ENCODE measurements at regions not wholly inside any gene's neighbourhood (a gene's known extent, or its start where the extent isn't known, plus 50 kb on each side); places are given as distances from the start of the nearest gene placed in this dataset.
"Not testable (repeated sequence)": the region's sequence is repeated elsewhere in the genome, so short reads cannot be mapped to it uniquely, and the experiment has no call there.

GRCh38 chr7:79619216-79619615 lies 165.7 kb upstream of the MAGI2 start:
- no peak for DNase-seq

DNA sequence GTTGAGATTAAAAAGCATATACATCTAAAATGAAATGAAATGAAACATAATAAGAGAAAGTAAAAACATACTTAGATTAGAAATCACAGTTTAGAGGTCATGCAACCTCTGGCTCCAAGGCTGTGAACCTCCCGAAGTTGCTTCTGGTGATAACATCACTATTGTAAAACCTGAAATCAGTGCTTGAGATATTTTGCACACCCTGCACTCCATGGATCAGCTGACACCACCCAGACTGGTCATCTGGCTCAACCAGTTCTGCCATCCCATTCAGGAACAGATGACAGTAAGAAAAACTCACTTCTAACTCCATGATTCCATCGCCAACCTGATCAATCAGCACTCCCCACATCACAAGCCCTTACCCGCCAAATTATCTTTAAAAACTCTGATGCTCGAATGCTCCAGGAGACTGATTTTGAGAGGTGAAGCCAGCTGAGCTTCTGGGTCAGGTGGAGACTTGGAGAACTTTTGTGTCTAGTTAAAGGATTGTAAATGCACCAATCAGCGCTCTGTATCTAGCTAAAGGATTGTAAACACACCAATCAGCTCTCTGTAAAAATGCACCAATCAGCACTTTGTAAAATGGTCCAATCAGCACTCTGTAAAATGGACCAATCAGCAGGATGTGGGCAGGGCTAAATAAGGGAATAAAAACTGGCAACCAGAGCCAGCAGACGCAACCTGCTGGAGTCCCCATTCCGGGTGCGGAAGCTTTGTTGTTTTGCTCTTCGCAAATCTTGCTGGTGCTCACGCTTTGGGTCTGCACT lies 162.6 kb upstream of the MAGI2 start:
- no peak for DNase-seq

DNA sequence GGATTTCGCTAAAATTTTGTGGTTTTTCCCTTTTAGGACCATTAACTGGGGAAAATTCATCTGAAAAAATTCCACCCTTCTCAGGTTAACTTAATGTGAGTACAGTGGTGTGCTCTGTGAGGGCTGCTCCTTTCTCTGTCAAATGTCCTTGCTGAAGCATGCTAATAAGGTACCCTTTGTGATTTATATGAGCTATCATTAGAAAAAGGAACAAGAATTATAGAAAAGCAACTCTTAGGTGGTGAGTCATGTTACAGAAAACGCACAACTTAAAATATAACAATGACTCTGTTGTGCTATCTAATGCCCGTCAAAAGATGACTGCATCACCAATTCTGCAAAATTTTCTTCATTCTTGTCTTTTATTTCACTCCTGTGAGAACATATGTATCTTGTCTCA lies 162.0 kb upstream of the MAGI2 start:
- no peak for DNase-seq

GRCh38 chr7:79612903-79613302 lies 159.4 kb upstream of the MAGI2 start:
- DNase-seq: no peak

- DNase-seq: no peak
Measured at GRCh38 chr7:79612022-79612421, 158.6 kb upstream of the MAGI2 start.

DNA sequence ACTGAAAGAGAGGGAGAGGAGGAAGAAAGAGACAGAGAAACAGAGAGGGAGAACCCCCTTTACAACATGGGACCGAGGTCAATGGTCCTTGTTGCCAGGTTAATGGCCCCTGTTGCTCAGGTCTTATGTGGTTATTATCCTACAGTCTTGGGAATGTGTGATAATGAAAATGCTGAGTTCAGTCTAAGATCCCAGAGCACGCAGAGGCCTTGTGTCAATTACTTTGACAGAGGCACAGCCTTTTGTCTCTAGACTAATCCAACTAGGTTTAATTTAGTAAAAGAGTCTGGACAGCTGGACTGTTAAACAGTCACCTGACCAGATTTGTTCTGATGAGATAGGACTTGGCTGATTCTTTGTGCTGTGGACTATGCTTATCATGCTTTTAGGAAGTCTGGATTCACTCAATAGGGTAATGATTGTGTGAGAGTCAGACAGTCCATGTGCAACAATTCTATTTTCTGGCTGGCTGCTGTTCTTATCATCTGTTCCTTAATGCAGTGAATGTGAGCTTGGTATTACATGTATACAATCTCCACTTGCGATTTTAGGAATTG lies 157.4 kb upstream of the MAGI2 start:
- DNase-seq: no peak

- no peak for DNase-seq
Measured at GRCh38 chr7:79610313-79610712, 156.8 kb upstream of the MAGI2 start.

GRCh38 chr7:79608005-79608404 lies 154.5 kb upstream of the MAGI2 start:
- DNase-seq: no peak

GRCh38 chr7:79604841-79605240 lies 151.4 kb upstream of the MAGI2 start:
- no peak for DNase-seq

GRCh38 chr7:79598351-79598750 lies 144.9 kb upstream of the MAGI2 start:
- no peak for DNase-seq

DNA sequence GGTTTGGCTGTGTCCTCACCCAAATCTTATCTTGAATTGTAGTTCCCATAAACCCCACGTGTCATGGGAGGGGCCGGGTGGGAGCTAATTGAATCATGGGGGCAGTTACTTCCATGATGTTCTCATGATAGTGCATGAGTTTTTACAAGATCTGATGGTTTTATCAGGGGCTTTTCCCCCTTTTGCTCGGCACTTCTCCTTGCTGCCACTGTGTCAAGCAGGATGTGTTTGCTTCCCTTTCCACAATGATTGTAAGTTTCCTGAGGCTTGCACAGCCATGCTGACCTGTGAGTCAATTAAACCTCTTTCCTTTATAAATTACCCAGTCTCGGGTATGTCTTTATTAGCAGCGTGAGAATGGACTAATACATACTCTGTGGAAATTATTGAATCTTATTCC lies 141.2 kb upstream of the MAGI2 start:
- DNase-seq: not testable (repeated sequence)

GRCh38 chr7:79593866-79594301 lies 140.4 kb upstream of the MAGI2 start:
- no peak for DNase-seq

GRCh38 chr7:79590916-79591623 lies 137.6 kb upstream of the MAGI2 start:
- DNase-seq: no peak

GRCh38 chr7:79590391-79590790 lies 136.9 kb upstream of the MAGI2 start:
- no peak for DNase-seq

DNA sequence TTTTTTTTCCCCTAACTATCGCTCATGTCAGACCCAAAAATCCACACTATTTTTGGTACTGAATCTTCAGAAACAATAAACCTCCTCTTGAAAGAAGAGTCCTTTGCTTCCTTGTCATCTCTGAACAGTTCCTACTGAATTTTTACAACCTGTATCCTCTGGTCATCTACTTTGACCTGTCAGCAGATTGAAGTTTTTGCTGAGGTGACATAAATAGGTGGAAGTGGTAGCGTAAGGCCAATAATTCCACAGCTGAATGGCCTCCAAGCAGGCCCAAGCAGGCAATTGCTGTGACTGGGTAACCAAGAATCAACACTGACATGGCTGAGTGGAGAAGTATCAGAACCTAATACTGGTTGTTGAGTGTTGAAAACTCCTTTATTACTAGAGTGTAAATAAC lies 117.4 kb upstream of the MAGI2 start:
- DNase-seq: no peak

- DNase-seq: no peak
Measured at GRCh38 chr7:79563821-79564522, 110.5 kb upstream of the MAGI2 start.

DNA sequence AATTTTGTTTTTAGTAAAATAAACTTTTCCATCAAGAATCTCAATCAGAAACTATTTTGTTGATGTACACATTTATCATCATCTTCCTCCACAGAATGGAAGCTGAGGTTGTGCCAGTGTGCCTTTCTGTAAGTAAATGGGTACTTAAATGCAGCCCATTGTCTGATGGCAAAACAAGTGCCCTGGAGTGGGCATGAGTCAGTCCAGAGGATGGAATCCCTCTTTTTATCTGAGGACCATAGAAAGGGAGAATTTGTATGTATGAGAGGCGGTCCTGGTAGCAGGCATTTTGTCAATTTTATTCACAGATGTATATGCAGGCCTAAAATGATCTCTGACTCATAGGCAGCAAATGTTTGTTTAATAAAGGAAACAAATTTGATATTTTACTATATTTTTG lies 102.1 kb upstream of the MAGI2 start:
- DNase-seq: no peak

DNA sequence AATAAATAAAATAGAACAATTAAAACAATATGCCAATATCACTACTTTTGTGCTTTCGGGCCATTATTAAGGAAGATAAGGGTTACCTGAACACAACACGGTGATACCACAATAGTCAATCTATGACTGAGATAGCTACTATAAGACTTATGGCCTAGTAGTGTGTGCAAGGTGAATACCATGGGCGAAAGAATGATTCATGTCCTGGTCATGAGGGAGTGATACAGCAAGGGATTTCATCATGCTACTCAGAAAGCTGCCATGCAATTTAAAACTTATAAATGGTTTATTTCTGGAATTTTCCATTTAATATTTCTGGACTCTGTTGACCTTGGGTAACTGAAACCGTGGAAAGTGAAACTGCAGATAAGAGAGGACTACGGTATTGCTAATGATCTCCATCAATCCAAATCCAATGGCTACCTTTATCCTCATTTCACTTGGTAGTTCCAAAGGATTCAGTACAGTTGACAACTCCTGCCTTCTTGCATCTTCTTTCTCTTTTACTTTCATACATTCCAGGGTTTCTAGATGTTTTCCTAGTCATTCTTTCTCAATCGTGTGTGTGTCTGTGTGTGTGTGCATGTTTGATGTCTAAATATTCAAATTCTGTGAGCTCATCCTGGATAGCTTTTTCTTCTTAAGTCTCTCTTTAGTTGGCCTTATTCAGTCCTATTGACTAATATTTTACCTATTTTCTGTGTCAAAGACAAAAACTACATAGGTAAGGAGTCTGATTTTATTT lies 100.5 kb upstream of the MAGI2 start:
- no peak for DNase-seq

GRCh38 chr7:79552463-79552862 lies 99.0 kb upstream of the MAGI2 start:
- no peak for DNase-seq

DNA sequence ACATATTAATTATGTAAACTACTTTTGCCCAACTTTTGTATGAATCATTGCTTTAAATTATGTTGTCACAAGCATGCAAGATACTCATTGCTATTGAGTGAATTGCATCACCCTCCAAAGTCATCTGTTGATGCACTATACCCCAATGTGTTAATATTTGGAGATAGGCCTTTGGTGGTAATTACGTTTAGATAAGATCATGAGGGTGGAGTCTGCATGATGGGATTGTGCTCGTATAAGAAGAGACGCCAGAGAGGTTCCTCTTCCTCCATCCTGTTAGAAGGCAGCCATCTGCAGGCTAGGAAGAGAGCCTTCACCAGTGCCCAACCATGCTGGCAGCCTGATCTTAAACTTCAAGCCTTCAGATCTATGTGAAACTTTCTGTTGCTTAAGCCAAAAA lies 95.3 kb upstream of the MAGI2 start:
- DNase-seq: no peak

DNA sequence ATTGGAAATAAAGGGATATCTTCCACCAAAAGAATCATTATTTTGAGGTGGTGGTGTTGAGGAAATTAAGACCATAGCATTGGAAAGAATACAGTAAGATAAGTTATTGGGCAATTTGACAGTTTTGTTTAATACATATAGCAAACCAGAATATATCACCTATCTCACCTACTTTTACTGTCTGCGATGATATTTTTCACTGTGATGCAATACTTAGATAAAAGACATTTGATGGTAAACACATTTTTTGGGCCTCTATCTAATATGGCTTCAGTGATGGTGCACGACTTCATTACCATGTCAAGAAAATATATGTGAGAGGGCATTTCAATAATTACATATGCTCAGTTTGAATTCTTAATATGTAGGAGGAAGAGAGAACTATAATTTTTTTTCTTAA lies 93.7 kb upstream of the MAGI2 start:
- DNase-seq: no peak

- no peak for DNase-seq
Measured at GRCh38 chr7:79540592-79540991, 87.1 kb upstream of the MAGI2 start.

- DNase-seq: no peak
Measured at GRCh38 chr7:79534128-79534527, 80.7 kb upstream of the MAGI2 start.

Measured in KG1 (cell line).